HG03280 (cell line): ENCODE measurements at regions not wholly inside any gene's neighbourhood (a gene's known extent, or its start where the extent isn't known, plus 50 kb on each side); places are given as distances from the start of the nearest gene placed in this dataset.
"Not testable (repeated sequence)": the region's sequence is repeated elsewhere in the genome, so short reads cannot be mapped to it uniquely, and the experiment has no call there.

Experiments used
- ATAC-seq: cut with Tn5 transposase; IDR thresholded peaks from one replicate; pipeline ENCODE4 v1.9.1; 2021; ENCODE audit warnings: mild to moderate bottlenecking, moderate library complexity; ENCODE audit not compliant: unreplicated experiment

DNA sequence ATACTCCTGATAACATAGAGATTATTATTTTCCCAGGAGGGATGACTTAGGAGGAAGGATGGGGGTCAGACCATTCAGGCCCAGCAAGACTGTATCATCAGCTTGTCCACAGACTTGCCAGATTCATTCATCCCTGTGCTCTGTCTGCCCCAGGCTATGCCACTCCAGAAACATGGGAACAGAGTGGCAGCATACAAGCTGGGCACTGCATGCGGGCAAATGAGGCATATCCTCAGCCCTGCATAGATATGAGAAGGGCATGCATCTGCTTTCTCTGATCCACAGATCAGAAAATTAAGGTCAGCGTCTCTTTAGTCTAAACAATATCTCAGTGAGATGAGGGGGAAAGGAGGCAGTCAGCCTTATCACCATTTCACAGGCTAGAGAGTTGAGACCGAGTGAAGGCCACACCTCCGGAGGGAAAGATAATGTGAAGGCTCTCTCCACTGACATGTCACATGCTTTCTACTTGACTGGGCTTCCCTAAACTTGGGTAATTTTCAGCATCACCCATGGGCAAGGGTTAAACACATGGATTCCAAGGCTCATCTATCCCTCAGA lies 140.5 kb downstream of the TFAP2B start:
- no peak for ATAC-seq

DNA sequence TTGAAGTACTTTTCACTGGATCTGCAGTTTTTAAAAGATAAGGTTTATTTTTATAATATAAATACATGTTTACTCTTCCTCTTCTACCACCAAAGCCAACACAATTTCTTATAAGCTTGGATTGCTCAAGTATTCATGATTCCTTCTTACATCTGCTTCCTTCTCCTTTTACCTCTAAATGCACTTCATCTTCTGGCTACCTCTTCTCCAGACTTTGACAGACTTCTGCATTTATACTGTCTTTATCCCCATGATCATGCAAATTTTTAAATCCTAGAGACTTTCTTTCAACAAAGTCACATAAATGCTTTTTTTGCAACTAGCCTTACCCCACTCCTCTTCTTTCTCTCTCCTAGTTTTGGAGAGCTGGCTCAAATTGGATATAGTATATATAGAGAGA lies 142.9 kb downstream of the TFAP2B start:
- no peak for ATAC-seq

DNA sequence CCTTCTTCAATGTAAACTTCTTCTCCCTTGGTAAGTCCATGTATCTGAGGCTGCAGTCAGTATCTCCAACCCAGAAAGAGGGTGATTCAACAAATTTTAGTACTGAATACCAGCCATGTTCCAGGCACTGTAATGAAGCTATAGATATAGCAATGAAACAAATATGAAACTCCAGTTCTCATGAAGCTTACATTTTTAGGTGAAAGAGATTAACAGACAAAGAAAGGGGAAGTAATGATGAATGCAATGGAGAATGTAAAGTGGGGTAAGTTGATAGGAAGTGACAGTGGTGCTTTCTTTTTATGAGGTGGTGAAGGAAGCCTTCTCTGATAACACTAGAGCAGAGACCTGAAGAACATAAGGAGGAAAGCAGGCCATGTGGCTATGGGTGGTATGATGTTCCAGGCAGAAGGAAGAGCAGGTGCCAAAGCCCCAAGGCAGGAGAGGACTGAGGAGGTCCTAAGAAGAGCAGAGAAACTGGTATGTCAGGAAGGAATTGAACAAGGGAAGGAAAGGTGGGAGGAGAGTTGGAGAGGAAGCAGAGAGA lies 143.6 kb downstream of the TFAP2B start:
- ATAC-seq: no peak

DNA sequence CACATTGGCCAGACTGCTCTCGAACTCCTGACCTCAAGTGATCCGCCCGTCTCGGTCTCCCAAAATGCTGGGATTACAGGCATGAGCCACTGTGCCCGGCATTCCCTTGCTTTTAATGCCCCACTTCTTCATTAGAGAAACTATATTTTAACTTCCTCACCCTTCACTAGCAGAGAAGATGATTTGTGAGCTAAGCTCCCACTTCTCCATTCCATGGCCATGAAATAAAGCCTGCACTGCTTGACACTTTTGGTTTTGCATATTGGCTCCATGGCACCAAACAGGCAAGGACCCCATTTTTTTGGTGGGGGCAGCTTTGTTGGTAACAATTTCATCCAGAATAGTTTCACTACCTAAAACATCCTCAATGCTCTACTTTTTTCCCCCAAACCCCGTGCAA lies 145.3 kb downstream of the TFAP2B start:
- ATAC-seq: no peak

DNA sequence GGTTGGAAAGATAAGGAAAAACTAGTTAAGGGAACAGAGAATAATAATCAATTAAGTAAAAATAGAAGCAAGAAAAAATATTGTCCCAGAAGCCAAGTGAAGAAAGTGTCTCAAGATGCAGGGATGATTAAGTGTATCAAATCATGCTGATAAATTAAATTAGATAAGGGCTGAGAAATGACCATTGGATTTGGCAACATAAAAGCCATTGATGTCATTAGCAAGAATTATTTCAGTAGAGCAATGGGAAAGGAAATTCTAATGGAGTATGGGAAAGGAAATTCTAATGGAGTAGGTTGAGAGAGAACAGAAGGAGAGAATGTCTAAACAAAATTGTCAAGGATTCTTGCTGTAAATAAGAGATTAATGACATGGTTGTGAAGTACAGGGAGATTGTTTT lies 146.8 kb downstream of the TFAP2B start:
- no peak for ATAC-seq

DNA sequence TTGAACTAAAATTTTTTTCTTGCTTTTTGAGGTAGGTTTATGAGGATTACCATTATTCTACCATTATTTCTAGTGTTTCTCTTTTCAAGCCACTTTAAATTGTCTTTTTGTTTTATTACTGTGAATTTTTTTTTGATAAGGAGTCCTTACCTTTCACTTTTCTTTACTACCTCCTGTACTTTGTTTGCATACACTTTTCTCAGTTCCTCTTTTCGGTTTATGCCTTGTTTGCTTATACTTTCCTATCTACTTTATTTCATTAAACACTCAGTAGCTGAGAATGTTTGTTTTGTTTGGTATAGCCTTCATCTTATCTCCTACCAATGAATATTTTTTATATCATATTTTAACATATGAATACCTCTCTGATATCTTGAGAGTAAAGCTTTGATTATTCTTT lies 147.9 kb downstream of the TFAP2B start:
- peak; percentile 96 for ATAC-seq

DNA sequence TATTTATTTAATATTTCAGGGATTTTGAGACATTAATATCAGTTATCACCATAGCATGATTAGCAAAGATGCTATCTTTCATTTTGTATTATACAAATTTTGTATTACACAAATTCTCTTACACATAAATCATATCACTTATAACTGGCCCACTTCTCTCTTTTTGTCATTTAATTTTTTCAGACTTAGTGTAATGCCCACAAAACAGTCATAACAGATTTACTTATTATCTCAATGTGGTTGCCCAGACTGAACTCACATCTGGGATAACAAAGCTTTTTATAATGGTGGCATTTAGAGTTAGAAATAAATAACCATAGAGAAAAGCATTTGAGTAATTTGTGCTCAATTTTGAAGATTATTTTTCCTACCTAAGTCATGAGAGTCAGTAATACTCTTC lies 148.3 kb downstream of the TFAP2B start:
- ATAC-seq: no peak

DNA sequence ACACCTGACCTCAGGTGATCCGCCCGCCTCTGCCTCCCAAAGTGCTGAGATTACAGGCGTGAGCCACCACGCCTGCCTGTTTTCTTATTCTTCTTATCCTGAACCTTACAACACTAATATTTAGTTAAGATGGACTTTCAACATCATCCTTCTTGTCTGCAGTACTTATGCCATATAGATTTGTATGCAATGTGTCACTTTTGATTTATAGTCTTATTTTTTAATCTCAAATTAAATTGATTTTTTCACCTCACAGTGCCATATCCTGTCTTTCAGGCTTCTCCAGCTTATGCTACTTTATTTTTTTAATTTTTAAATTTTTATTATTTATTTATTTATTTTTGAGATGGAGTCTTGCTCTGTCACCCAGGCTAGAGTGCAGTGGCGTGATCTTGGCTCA lies 149.6 kb downstream of the TFAP2B start:
- not testable (repeated sequence) for ATAC-seq

DNA sequence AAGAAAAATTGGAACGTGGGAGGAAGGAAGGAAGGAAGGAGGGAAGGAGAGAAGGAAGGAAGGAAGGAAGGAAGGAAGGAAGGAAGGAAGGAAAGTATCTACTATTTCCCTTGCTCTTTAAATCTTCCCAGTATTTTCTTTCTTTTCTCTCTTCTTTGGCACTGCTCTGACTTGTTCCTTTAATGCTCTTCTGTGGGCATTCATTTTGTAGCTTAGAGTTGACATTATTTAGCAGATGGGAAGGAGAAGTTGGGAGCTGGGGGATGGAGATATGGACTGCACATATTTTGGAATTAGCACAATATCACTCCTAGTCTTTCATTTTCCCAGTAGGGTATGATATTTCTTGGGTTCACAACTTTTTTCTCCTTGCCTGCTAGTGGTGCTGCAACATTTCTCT lies 152.2 kb downstream of the TFAP2B start:
- no peak for ATAC-seq

DNA sequence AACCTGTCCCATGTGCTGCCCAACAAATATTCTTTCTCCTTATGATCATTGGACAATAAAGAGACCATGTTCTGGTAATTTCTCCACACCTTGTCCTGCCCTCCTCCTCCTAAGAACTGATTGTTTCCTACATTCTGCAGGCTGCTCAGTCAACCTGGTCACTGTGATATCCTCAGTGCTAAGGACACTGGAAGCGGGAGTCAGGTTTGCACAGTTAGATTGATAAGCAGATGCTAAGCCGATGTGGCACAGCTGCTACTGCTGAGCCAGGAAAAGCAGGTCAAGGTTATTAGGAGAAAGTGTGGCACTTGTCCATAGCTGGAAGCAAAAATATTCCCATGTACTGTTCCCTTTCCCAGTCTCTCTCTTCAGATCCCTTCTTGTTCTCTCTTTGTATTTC lies 154.8 kb downstream of the TFAP2B start:
- no peak for ATAC-seq

DNA sequence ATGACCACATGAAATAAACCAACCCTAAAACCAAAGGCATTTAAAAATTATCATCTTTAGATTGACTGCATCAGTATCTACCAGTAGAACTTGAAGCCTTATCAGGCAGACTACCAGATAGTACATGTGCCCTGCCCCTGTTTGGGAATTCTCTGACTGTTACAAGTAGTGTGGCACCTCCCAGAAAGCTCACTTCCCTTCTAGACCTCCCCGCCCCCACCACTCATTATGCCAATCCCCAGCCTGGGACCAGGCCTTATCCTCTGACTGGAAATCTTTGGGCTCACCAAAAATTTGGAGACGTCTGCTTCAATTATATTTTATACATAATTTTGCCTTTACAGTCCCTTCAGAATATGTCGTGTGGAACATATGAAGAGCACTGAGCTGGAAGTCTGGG lies 155.6 kb downstream of the TFAP2B start:
- no peak for ATAC-seq

DNA sequence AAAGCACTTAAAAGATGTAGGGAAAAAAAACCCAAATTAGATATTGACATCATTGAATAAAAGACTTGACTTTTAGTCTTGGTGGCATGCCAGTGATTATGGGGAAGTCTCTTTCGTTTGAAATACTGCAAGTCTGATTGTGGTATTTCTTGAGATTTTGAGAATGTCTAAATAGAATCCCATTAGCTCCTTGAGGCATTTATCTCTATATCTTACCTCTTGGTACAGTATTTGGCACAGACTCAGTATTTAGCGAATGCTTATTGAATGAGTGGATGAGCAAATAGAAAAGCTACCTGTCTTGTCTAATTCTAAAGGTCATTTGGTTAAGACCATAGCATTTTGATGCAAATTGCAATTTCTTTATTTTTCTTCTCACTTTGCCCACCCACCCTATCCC lies 156.5 kb downstream of the TFAP2B start:
- ATAC-seq: no peak

DNA sequence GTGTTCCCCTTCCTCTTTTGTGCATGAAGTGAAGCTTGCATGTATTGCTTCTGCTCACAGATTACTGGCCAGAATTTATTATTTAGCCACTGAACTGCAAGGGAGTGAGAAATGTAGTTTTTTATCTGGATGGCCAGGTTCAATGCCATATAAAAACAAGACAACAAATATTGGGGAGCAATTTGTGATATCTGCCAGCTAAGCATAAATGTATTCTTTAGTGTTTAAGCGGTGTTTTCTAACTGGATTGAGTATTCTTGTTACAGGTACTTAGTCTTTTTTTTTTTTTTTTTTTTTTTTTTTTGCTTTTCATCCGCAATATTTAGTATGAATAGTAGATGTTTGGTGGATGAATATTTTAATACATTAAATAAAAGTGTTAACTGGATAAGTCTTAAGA lies 158.2 kb downstream of the TFAP2B start:
- no peak for ATAC-seq

DNA sequence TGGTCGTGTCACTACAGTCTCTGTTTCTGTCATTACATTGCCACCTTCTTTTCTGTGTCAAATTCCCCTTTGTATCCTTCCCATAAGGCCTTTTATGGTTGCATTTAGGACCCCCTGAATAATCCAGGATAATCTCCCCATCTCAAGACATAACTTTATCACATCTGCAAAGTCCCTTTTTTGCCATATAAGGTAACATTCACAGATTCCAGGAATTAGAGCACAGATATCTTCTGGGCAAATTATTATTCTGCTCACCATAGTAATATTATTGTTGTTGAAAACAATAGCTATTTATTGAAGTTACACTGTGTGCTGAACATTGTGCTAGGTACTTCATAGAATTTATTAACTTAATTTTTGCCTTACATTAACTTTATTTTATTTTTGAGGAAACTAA lies 159.1 kb downstream of the TFAP2B start:
- no peak for ATAC-seq

DNA sequence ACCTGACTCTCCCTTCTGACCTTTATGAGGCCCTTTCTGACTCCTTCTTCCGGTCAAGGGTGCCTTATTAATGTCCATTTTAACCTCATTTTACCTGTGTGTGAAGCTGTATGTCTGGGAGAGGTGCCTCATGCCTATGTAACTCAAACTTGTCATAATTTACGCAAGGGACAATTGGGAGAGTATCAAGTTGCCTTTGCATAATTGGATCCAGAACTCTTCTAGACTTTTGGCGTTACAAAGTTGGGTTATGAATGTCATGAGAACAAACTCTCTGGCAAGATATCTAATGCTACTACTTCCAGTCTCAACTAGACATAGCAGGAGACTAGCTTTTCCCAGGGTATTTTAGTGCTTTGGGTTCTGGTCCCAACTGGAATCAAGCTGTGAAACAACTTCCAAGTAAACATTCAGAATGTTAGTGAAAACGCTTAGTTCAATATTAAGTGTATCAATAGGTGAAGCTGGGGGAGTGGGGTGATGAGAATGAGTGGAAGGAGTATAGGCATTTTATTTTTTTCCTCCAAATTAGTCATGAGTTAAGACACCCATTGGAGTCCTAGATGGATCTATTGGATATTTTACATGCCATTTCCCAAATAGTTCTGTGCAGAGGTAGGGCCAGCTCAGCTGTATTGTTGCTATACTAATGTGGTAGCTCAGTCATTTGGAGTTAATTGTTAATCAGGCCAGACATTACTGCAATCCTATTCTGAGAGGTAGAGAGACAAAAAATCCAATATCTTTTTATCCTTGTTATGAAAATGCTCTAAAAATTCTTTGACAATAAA lies 159.9 kb downstream of the TFAP2B start:
- ATAC-seq: no peak

DNA sequence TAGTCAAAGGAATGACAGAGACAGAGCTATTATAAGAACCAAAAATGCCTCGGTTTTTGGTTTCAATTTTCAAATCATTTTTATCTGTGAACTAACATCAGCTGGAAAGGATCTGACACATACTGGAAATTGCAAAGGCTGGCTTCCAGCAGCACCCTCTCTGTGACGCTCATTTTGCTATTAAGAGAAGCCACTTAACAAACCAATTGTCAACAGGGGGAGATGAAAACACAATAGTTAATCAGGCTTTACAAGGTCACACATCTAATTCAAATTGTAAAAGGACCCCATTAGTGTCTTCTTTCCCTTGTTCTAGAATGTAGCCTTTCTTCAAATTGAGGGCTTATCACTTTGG lies 160.5 kb downstream of the TFAP2B start:
- no peak for ATAC-seq

DNA sequence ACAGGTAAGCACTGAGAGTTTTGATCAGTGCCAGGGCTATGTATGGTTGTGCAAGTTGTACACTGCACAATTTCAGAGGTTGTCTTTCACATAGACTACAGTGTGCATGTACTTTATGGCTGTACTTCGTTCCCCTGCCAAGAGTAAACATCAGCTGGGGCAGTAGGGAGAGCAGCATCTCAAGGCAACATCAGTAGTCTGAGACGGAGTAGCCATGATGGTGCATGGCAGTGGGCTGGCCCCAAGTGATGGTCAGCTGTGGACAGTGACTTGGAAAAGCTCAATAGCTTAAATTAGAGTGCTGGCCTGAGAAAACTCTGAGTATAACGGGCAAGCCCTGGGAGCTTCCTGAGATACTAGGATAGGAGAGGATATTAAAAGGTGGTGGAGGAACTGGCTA lies 165.5 kb downstream of the TFAP2B start:
- ATAC-seq: no peak

DNA sequence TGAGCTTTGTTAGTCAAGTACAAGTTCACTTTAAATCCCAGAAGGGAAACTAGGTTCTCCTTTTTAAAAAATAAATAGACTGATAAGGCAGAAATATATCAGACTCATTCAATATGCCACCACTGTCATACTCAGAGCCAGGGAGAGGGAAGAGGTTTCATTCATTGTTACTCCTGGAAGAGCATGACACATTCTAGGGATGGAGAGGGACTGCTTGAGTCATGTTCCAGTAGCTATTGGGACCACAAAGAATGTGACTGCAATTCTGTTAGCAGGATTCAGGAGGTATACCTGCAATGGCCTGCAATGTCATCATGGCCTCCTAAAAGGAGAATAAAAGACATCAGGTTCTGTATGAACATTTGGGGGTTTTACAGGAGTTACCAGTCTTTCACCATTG lies 167.6 kb downstream of the TFAP2B start:
- no peak for ATAC-seq

DNA sequence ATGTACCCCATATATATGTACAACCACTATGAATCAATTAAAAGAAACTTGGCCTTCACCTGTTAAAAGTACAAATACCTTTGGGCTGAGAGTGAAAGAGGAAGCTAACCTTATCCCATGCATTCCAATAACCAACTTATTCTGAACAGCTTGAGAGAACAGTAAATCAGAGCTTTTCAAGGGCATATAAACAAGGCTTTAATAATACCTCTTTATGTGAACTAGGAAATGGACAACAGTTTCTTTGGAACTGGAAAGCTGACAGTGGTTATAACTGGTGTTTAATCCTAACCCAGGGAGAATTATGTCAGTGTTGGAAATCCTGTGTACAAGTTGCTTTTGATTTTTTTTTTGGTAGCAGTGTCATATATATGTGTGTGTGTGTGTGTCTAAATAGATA lies 170.5 kb downstream of the TFAP2B start:
- no peak for ATAC-seq

DNA sequence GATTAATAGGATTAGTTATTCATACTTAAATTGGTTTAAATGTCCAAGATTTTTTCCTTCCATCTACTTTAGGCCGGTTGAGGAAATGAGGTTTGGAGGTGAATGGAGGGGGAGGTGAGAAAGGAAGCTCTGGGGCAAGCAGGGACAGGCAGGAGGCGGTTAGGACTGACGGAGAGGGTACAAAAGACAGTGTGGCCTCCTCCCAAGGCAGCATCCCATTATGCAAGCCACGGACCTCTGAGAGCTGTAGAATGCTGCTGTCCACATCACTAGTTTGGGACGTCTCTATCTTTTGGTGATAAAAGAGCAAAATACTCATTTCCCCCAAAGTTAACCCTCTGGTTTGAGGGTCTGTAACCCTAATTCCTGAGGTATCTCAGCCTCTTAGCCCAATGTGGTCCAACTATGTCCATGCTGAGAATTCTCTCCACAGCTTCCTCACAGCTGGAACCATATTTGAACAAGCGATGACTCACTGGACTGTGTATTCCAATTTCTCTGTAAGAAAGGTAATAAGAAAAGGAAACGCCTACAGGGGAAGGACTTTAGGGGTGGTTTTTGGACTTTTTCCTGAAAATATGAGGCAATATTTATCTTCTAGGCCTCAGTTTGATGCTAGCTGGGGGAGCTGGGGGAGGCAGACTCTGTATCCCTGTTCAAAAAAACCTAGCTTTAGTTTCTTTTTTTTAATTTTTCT lies 172.2 kb downstream of the TFAP2B start:
- no peak for ATAC-seq

DNA sequence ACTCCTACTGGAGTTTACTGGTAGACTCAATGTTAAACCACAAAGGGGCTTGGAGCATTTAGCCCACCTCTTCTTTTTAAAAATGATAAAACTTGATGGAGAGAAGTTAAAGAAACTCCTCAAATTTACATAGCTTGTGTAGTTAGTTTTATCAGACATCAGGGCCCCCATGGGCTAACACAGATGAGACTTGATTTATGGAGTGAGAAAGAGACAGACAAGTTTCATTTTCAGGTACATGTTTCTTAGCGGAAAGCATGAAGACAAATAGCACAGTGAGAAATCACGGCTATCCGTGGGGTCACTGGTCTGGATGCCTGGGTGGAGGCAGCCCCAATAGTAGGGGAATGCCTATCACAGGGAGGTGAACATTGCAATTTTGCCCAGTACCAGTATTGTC lies 173.6 kb downstream of the TFAP2B start:
- ATAC-seq: no peak
